ENCODE measurements at regions not wholly inside any gene's neighbourhood (a gene's known extent, or its start where the extent isn't known, plus 50 kb on each side); places are given as distances from the start of the nearest gene placed in this dataset.
"Not testable (repeated sequence)": the region's sequence is repeated elsewhere in the genome, so short reads cannot be mapped to it uniquely, and the experiment has no call there.

DNA sequence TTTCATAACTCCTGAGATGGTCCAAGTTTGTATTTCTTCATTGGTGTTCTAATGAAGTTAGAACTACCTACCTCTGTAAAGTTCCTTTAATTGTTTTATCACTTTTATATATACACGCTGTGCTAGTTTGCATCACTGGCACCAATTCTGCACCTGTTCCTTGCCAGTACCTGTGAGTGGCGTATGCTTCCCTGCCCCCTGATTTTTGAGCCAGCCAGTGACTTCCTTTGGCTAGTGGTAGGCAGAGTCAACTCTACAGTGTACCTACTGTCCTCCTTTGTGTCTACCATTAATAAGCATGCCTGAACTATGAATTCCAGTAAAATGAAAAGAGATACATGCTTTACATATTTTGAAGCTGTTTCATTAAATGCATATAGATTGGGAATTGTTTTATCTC is 186.8 kb upstream of the SPATA31A3 start:
- DNase-seq; H3K27me3 Mint-ChIP-seq (ENCODE audit: insufficient read depth, unreplicated experiment); H3K27me3 ChIP-seq (replicated peaks; ENCODE audit: control insufficient read depth, insufficient read depth, low read length); POLR2A ChIA-PET; intact Hi-C loops (cut with micrococcal nuclease; ENCODE audit: unreplicated experiment); H3K36me3 Mint-ChIP-seq (ENCODE audit: insufficient read depth, unreplicated experiment); H3K27ac Mint-ChIP-seq (ENCODE audit: unreplicated experiment); H3K4me1 ChIP-seq; H3K4me3 ChIP-seq (ENCODE audit: low read depth, low read length); H3K9me3 Mint-ChIP-seq (ENCODE audit: unreplicated experiment); CTCF ChIA-PET; BruUV-seq (replicated peaks); H3K9me3 ChIP-seq; H3K36me3 ChIP-seq (ENCODE audit: control insufficient read depth, insufficient read depth, low read length); H3K4me3 Mint-ChIP-seq (ENCODE audit: unreplicated experiment); H3K4me1 Mint-ChIP-seq (ENCODE audit: low read depth, unreplicated experiment): not testable (repeated sequence)

DNA sequence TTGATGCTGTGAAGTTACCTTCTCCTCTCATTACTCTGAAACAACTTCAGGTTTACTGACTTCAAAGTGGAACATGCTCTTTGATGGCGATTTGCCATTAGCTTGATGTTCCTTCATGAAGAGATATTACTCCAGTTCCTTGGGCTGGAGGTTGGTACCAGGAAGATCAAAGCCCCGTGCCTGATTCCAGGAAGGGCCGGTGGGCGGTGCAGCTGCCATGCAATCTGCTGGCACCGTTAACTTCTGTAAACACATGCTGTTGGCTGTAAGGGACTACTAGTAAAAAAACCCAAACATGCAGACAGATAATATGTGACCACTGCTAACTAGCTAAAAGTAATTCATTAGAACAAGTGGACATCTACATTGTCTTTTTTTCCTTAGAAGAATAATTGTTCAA is 182.8 kb upstream of the SPATA31A3 start:
- POLR2A ChIA-PET; H3K27me3 Mint-ChIP-seq (ENCODE audit: insufficient read depth, unreplicated experiment); H3K9me3 Mint-ChIP-seq (ENCODE audit: unreplicated experiment); BruUV-seq (replicated peaks); H3K36me3 Mint-ChIP-seq (ENCODE audit: insufficient read depth, unreplicated experiment); CTCF ChIA-PET; H3K4me1 ChIP-seq; H3K4me3 Mint-ChIP-seq (ENCODE audit: unreplicated experiment); H3K4me1 Mint-ChIP-seq (ENCODE audit: low read depth, unreplicated experiment); H3K4me3 ChIP-seq (ENCODE audit: low read depth, low read length); H3K9me3 ChIP-seq; H3K27me3 ChIP-seq (replicated peaks; ENCODE audit: control insufficient read depth, insufficient read depth, low read length); H3K27ac Mint-ChIP-seq (ENCODE audit: unreplicated experiment); DNase-seq; H3K36me3 ChIP-seq (ENCODE audit: control insufficient read depth, insufficient read depth, low read length); intact Hi-C loops (cut with micrococcal nuclease; ENCODE audit: unreplicated experiment): not testable (repeated sequence)

DNA sequence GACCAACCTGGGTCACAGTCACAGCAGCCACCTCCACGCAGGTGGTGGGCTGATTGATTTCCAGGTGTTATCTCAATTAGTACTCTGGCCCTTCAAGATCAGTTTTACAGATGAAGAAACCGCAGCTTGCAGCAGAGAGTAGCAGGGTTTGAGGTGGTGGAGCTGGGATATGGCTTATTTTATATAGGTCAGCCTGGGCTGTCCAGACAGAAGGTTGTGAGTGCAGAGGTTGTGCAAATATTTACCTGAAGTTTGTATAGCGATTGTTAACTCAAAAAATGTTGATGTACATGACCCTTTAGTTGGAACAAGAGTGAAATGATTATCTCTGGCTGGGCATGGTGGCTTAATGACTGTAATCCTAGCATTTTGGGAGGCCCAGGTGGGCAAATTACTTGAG is 179.4 kb upstream of the SPATA31A3 start:
- H3K9me3 Mint-ChIP-seq (ENCODE audit: unreplicated experiment); H3K4me3 ChIP-seq (ENCODE audit: low read depth, low read length); H3K36me3 ChIP-seq (ENCODE audit: control insufficient read depth, insufficient read depth, low read length); POLR2A ChIA-PET; H3K4me1 ChIP-seq; H3K27ac Mint-ChIP-seq (ENCODE audit: unreplicated experiment); DNase-seq; BruUV-seq (replicated peaks); H3K4me1 Mint-ChIP-seq (ENCODE audit: low read depth, unreplicated experiment); H3K27me3 Mint-ChIP-seq (ENCODE audit: insufficient read depth, unreplicated experiment); H3K36me3 Mint-ChIP-seq (ENCODE audit: insufficient read depth, unreplicated experiment); CTCF ChIA-PET; H3K4me3 Mint-ChIP-seq (ENCODE audit: unreplicated experiment); intact Hi-C loops (cut with micrococcal nuclease; ENCODE audit: unreplicated experiment); H3K27me3 ChIP-seq (replicated peaks; ENCODE audit: control insufficient read depth, insufficient read depth, low read length); H3K9me3 ChIP-seq: not testable (repeated sequence)

DNA sequence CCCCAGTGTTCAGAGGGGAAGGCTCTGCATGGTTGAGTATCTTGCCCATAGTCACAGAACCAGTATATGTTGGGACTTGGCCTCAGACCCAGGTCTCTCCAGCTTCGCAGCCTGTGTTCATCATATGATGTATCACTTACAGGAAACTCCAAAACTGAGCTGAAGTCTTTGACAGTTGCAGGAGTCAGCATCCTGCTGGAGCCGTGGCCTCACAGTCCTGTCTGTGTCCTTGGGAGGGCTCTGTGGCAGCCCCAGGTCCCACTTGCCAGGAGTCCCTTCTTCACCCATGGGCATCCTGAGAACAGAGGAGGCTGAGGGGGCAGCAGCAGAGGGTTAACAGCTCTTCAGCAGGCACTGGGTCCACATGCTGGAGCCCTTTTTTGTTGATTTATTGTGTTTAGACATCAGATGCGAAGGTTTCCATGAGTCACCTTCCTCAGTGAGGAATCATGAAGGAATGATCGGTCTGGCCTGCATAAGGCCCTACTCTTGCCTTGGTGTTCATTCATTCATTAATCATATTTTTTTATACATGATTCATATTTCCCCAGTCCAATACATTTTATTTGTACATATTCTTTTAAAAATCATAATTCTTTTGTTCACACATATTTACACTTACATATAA is 176.3 kb upstream of the SPATA31A3 start:
- H3K4me3 Mint-ChIP-seq (ENCODE audit: unreplicated experiment); BruUV-seq (replicated peaks); CTCF ChIA-PET: not testable (repeated sequence)

DNA sequence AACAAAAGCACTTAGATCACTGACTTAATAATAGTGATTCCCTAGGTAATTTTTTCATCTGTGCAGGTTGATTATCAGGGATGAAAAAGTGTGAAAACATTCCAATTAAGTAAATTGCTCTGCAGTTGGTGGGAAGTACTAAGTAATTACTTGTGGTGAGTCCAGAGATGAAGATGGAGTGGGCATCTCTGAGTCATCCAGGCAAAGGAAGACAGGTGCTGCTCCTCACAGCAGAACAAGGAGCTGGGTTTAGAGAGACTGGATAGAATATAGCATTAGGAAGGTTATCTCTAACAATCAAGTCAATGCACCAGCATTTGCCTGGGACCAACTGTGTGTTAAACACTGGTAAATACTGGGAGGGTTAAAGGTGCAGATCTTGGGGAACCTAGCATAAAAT is 174.0 kb upstream of the SPATA31A3 start:
- H3K4me1 Mint-ChIP-seq (ENCODE audit: low read depth, unreplicated experiment); H3K4me1 ChIP-seq; H3K36me3 Mint-ChIP-seq (ENCODE audit: insufficient read depth, unreplicated experiment); H3K27ac Mint-ChIP-seq (ENCODE audit: unreplicated experiment); BruUV-seq (replicated peaks); DNase-seq; H3K9me3 ChIP-seq; H3K27me3 ChIP-seq (replicated peaks; ENCODE audit: control insufficient read depth, insufficient read depth, low read length); POLR2A ChIA-PET; intact Hi-C loops (cut with micrococcal nuclease; ENCODE audit: unreplicated experiment); H3K4me3 Mint-ChIP-seq (ENCODE audit: unreplicated experiment); CTCF ChIA-PET; H3K27me3 Mint-ChIP-seq (ENCODE audit: insufficient read depth, unreplicated experiment); H3K36me3 ChIP-seq (ENCODE audit: control insufficient read depth, insufficient read depth, low read length); H3K4me3 ChIP-seq (ENCODE audit: low read depth, low read length); H3K9me3 Mint-ChIP-seq (ENCODE audit: unreplicated experiment): not testable (repeated sequence)

More for the DNA sequence above, 176.3 kb upstream of the SPATA31A3 start:
- H3K9me3 Mint-ChIP-seq (ENCODE audit: unreplicated experiment); H3K4me1 Mint-ChIP-seq (ENCODE audit: low read depth, unreplicated experiment); H3K27me3 Mint-ChIP-seq (ENCODE audit: insufficient read depth, unreplicated experiment); H3K9me3 ChIP-seq; intact Hi-C loops (cut with micrococcal nuclease; ENCODE audit: unreplicated experiment); H3K36me3 Mint-ChIP-seq (ENCODE audit: insufficient read depth, unreplicated experiment); H3K4me1 ChIP-seq; H3K27me3 ChIP-seq (replicated peaks; ENCODE audit: control insufficient read depth, insufficient read depth, low read length); H3K36me3 ChIP-seq (ENCODE audit: control insufficient read depth, insufficient read depth, low read length); H3K4me3 ChIP-seq (ENCODE audit: low read depth, low read length); POLR2A ChIA-PET; H3K27ac Mint-ChIP-seq (ENCODE audit: unreplicated experiment); DNase-seq: not testable (repeated sequence)

DNA sequence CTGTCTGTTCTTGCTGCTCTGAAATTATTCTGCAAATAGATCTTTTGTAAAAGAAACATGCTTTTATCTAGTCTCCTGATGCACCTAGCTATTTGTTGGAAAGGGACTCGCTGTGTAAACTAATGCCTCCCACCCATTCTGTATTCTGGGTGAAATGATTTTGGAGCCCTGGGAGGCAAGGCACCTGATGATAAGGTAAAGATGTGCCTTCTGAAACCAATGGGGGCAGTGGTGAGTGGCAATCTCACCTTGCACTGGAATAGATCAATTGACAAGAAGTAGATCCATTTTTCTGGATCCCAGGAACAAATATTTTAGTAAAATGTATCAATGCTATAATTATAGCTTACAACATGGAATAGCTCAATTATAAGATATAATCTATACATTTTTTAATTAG is 170.5 kb upstream of the SPATA31A3 start:
- H3K27ac Mint-ChIP-seq (ENCODE audit: unreplicated experiment); DNase-seq; H3K27me3 Mint-ChIP-seq (ENCODE audit: insufficient read depth, unreplicated experiment); H3K9me3 ChIP-seq; H3K4me1 ChIP-seq; H3K36me3 ChIP-seq (ENCODE audit: control insufficient read depth, insufficient read depth, low read length); H3K4me3 Mint-ChIP-seq (ENCODE audit: unreplicated experiment); H3K4me3 ChIP-seq (ENCODE audit: low read depth, low read length); CTCF ChIA-PET; BruUV-seq (replicated peaks); intact Hi-C loops (cut with micrococcal nuclease; ENCODE audit: unreplicated experiment); H3K9me3 Mint-ChIP-seq (ENCODE audit: unreplicated experiment); H3K36me3 Mint-ChIP-seq (ENCODE audit: insufficient read depth, unreplicated experiment); H3K4me1 Mint-ChIP-seq (ENCODE audit: low read depth, unreplicated experiment); H3K27me3 ChIP-seq (replicated peaks; ENCODE audit: control insufficient read depth, insufficient read depth, low read length); POLR2A ChIA-PET: not testable (repeated sequence)

DNA sequence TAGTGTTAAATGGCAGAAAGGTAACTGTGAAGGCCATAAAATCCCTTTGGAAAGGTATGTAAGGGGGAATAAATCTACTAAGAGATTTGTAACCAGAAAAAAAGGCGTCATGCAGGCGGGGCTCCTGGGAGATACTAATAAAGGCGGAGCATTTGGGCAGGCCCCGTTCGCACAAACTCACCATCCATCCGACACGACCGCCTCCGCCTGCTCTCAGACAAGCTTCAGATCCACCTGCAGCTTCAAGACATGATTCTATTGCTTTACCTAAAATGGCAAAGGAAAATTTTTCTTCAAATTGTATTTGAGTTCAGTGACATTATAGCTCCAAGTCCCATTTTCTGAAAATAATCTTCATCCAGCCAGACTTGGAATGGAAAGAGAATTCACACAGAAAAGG is 162.9 kb upstream of the SPATA31A3 start:
- DNase-seq; H3K4me1 Mint-ChIP-seq (ENCODE audit: low read depth, unreplicated experiment); H3K4me3 Mint-ChIP-seq (ENCODE audit: unreplicated experiment); H3K4me3 ChIP-seq (ENCODE audit: low read depth, low read length); H3K36me3 Mint-ChIP-seq (ENCODE audit: insufficient read depth, unreplicated experiment); H3K4me1 ChIP-seq; H3K9me3 Mint-ChIP-seq (ENCODE audit: unreplicated experiment); H3K9me3 ChIP-seq; intact Hi-C loops (cut with micrococcal nuclease; ENCODE audit: unreplicated experiment); POLR2A ChIA-PET; H3K27ac Mint-ChIP-seq (ENCODE audit: unreplicated experiment); H3K36me3 ChIP-seq (ENCODE audit: control insufficient read depth, insufficient read depth, low read length); H3K27me3 Mint-ChIP-seq (ENCODE audit: insufficient read depth, unreplicated experiment); BruUV-seq (replicated peaks); CTCF ChIA-PET; H3K27me3 ChIP-seq (replicated peaks; ENCODE audit: control insufficient read depth, insufficient read depth, low read length): not testable (repeated sequence)

Data from Caco-2 (cell line).